Colonic mucosa (tissue), 4 donors: ENCODE measurements at regions not wholly inside any gene's neighbourhood (a gene's known extent, or its start where the extent isn't known, plus 50 kb on each side); places are given as distances from the start of the nearest gene placed in this dataset.

Source experiments
- DNase-seq: peaks from one replicate; pipeline ENCODE4 v3.0.0-alpha.2; 2020
- H3K27ac ChIP-seq: fragments of 200-600 bp; one replicate; pipeline ENCODE4 v1.8.0; 2021
- H3K27me3 ChIP-seq: fragments of 200-600 bp; one replicate; pipeline ENCODE4 v1.8.0; 2021
- H3K36me3 ChIP-seq: fragments of 200-600 bp; one replicate; pipeline ENCODE4 v1.8.0; 2021
- H3K4me1 ChIP-seq: fragments of 200-600 bp; one replicate; pipeline ENCODE4 v1.8.0; 2021; ENCODE audit warnings: mild to moderate bottlenecking
- H3K4me3 ChIP-seq: fragments of 200-600 bp; one replicate; pipeline ENCODE4 v1.8.0; 2021
- H3K9ac ChIP-seq, 2 donors: one replicate each; pipeline ENCODE4 v1.7.0; 2013; ENCODE audit warnings: control low read depth in 2 of 2, low read depth in 2 of 2, low read length in 2 of 2
- H3K9me3 ChIP-seq: fragments of 200-600 bp; one replicate; pipeline ENCODE4 v1.8.0; 2021
- intact Hi-C: fragments of 100-400 bp; cut with DNase I; formaldehyde crosslinking; loops from one replicate; pipeline ENCODE4 v1.14.1; 2022
- TF ChIP-seq, protein P1 (sequence below): fragments of 200-600 bp; IDR thresholded peaks from one replicate; pipeline ENCODE4 v1.8.0; 2022; ENCODE audit warnings: antibody characterized with exemption, mild to moderate bottlenecking
- donor health status: healthy.
- donor health status: DM: no; HTN: no; CAD: no.
- donor health status: DM: no; HTN: no; CAD: no.

DNA sequence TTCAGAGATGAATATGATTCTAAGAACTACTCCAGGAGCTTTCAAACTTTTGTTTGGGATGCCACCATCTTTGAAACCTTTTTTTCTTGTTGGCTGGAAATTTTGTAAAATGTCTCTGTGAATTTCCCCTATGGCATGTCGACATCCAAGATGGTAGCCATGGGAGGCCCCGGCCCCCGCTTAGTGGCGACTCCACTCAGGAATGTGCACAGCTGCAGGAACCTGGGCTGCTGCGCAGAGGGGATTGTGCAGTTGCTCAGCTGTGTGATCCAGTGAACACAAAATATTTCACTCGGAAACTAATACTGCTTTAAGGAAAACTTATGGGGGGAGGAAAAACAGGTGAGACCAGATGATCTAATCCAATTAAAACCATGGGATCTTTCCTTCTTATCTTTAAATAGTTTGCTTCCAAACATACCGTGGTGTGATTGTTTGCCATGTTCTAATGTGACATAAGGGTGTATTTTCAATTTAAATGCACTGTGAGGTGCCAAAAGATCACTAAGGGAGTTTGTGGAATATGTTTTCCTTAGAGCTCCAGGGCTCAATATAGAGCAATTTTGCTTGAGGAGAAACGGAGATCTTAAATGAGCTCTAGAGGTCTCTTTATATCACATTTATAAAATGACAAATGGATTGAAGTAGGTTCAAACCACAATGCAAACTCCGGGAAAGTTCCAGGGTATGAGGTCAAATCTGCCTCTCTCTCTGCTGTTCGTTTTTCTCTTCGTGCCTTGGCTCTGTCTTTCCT, 497.7 kb downstream of the FGF9 start:
- intact Hi-C loops = no loop called here
- Histone ChIP-seq H3K9me3 (no peaks in the 10 kb centered on the region), H3K4me1 (no peaks in the 10 kb centered on the region), H3K4me3 (no peak overlapping the region), H3K27me3 (no peaks in the 10 kb centered on the region), H3K9ac (no peak overlapping the region), H3K27ac (no peak overlapping the region), H3K36me3 (no peaks in the 10 kb centered on the region)
- no peak for DNase-seq
- TF ChIP-seq, protein P1, sequence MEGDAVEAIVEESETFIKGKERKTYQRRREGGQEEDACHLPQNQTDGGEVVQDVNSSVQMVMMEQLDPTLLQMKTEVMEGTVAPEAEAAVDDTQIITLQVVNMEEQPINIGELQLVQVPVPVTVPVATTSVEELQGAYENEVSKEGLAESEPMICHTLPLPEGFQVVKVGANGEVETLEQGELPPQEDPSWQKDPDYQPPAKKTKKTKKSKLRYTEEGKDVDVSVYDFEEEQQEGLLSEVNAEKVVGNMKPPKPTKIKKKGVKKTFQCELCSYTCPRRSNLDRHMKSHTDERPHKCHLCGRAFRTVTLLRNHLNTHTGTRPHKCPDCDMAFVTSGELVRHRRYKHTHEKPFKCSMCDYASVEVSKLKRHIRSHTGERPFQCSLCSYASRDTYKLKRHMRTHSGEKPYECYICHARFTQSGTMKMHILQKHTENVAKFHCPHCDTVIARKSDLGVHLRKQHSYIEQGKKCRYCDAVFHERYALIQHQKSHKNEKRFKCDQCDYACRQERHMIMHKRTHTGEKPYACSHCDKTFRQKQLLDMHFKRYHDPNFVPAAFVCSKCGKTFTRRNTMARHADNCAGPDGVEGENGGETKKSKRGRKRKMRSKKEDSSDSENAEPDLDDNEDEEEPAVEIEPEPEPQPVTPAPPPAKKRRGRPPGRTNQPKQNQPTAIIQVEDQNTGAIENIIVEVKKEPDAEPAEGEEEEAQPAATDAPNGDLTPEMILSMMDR = no peak

DNA sequence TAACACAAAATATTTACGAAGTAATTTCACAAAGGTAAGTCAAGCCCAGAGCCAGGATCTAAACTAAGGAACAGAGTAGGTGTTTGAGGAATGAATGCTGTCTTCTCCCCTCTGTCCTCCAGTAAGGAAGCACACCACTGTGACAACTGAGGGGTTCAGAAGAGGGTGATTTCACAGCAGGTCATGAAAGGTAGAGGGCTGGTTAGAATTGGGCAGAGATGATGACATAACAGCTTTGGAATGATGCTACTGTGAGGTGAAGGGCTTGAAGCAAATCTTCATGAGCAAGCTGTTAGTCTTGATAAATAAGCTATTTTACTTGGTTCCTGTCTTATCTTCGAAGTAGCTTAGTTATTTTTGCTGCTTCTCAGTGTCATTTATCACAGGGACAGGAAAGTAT, 498.6 kb downstream of the FGF9 start:
- Histone ChIP-seq H3K9ac (no peak overlapping the region), H3K27ac (no peak overlapping the region), H3K36me3 (no peaks in the 10 kb centered on the region), H3K4me3 (no peak overlapping the region), H3K9me3 (no peaks in the 10 kb centered on the region), H3K4me1 (no peaks in the 10 kb centered on the region), H3K27me3 (no peaks in the 10 kb centered on the region)
- TF ChIP-seq, protein P1 = no peak
- intact Hi-C loops = no loop called here
- DNase-seq = no peak

DNA sequence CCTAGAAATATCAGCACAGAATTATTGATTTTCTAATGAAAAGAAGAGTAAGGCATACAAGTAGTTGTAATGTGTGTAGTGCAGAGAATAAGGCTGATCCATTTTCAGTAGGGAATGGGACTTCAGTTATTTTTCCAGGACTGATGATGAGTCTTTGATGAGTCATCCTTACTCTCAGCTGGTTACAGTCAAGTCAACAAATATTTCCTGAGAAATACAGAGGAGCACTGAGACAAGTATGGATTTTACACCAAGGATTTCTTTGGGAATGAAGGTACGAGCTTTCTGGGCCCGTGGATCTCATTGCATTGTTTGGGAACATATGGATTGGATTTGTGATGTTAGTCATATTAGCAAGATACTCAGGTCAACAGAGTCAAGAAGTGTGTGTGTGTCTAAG, 502.7 kb downstream of the FGF9 start:
- TF ChIP-seq, protein P1 = no peak
- no peak overlapping the region for H3K4me3 ChIP-seq
- intact Hi-C loops = no loop called here
- H3K36me3 ChIP-seq = no peaks in the 10 kb centered on the region
- no peaks in the 10 kb centered on the region for H3K27me3 ChIP-seq
- H3K27ac ChIP-seq = no peak overlapping the region
- H3K9me3 ChIP-seq = no peaks in the 10 kb centered on the region
- H3K4me1 ChIP-seq = no peaks in the 10 kb centered on the region
- no peak overlapping the region for H3K9ac ChIP-seq
- no peak for DNase-seq

DNA sequence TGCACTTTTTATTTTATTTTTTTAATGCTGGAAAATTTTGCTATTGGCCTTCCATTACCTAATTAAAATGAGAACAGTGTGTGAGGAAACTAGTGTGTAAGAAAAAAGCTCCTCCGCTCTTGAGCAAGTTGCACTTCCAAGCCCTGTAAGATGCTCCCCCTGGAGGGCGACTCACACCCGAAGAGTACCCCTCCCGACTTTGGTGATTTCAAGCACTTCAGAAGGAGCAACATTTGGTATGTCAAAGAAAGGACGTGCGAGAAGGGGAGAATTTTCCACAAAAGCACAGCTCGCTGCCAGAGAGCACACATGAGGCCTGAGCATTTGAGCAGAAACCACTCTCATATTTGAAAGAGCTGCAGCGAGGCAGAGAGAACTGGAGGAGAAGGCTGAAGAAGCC, 504.4 kb downstream of the FGF9 start:
- H3K27ac ChIP-seq = no peak overlapping the region
- TF ChIP-seq, protein P1 = no peak
- no peaks in the 10 kb centered on the region for H3K27me3 ChIP-seq
- H3K4me1 ChIP-seq = no peaks in the 10 kb centered on the region
- no peak overlapping the region for H3K9ac ChIP-seq
- H3K9me3 ChIP-seq = no peaks in the 10 kb centered on the region
- DNase-seq = no peak
- no peaks in the 10 kb centered on the region for H3K36me3 ChIP-seq
- H3K4me3 ChIP-seq = no peak overlapping the region
- intact Hi-C loops = no loop called here

DNA sequence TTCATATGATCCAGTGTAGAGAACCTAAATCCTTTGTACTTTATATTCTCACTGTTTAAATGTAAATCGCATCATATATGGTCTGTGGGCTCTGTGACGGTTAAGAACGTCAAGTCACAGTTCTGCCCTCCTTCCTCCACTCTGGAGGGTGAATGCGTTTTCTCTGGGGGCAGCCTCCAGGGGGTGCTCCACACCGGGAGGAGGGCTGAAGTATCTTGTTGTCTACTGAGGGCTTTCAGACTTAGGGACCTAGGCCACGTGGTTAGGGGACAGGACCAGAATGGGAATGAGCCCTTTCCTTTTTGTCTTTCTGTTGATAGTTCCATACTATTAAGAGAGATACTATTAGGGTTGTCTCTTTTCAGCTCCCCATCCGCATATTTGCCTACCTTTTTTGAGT, 504.9 kb downstream of the FGF9 start:
- no peaks in the 10 kb centered on the region for H3K36me3 ChIP-seq
- DNase-seq = no peak
- TF ChIP-seq, protein P1 = no peak
- intact Hi-C loops = no loop called here
- no peak overlapping the region for H3K27ac ChIP-seq
- H3K27me3 ChIP-seq = no peaks in the 10 kb centered on the region
- H3K9me3 ChIP-seq = no peaks in the 10 kb centered on the region
- no peak overlapping the region for H3K4me3 ChIP-seq
- no peak overlapping the region for H3K9ac ChIP-seq
- H3K4me1 ChIP-seq = no peaks in the 10 kb centered on the region
